ENCODE measurements at regions not wholly inside any gene's neighbourhood (a gene's known extent, or its start where the extent isn't known, plus 50 kb on each side); places are given as distances from the start of the nearest gene placed in this dataset.

DNA sequence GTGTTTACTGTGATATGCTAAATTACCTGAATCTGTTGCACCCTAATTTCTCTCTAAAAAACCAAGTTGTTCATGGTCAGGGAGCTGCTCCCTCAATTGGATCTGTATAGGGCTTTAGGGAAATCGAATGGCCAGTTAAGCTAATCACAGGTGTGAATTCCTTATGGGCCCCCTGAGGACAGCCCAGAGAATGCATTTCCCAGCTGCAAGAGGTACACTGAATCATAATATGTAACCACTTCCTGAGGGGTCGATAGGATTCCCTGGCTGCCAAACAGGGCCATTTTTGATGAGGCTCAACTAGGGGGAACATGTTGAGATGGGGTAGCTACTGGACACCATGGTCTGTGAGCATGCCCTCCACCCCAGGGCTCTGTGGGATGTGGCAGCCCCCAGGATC lies 478.6 kb downstream of the CCDC171 start:
- intact Hi-C loops (cut with DNase I, micrococcal nuclease): no loop called here
- no peak overlapping the region for H3K27ac Mint-ChIP-seq
- Histone ChIP-seq H3K4me1 (ENCODE audit: insufficient read depth, low read length) (no peaks in the 10 kb centered on the region), H3K27me3 (ENCODE audit: control insufficient read depth in 1 of 2, insufficient read depth in 2 of 2, low read length in 2 of 2) (no peaks in the 10 kb centered on the region), H3K4me3 (ENCODE audit: low read length) (no peak overlapping the region), H3K27ac (ENCODE audit: low read depth in 1 of 2, low read length in 2 of 2) (no peak overlapping the region), H3K36me3 (ENCODE audit: insufficient read depth, low read length) (no peaks in the 10 kb centered on the region), H3K9me3 (ENCODE audit: control insufficient read depth in 1 of 2, insufficient read depth in 1 of 2, low read length in 2 of 2) (peaks cover 0 to 12% of the 10 kb centered on the region in 2 experiments)
- no peaks in the 10 kb centered on the region for H3K27me3 Mint-ChIP-seq
- TF ChIP-seq, protein P1, sequence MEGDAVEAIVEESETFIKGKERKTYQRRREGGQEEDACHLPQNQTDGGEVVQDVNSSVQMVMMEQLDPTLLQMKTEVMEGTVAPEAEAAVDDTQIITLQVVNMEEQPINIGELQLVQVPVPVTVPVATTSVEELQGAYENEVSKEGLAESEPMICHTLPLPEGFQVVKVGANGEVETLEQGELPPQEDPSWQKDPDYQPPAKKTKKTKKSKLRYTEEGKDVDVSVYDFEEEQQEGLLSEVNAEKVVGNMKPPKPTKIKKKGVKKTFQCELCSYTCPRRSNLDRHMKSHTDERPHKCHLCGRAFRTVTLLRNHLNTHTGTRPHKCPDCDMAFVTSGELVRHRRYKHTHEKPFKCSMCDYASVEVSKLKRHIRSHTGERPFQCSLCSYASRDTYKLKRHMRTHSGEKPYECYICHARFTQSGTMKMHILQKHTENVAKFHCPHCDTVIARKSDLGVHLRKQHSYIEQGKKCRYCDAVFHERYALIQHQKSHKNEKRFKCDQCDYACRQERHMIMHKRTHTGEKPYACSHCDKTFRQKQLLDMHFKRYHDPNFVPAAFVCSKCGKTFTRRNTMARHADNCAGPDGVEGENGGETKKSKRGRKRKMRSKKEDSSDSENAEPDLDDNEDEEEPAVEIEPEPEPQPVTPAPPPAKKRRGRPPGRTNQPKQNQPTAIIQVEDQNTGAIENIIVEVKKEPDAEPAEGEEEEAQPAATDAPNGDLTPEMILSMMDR (IDR thresholded peaks at IDR 0.05): no peak
- peaks cover 3% of the 10 kb centered on the region for H3K9me3 Mint-ChIP-seq
- POLR2A ChIA-PET: no interaction called here
- no peak for DNase-seq
- CTCF ChIA-PET: no interaction called here
- H3K4me3 Mint-ChIP-seq: no peak overlapping the region
- ATAC-seq (ENCODE audit: poor library complexity): no peak
- H3K4me1 Mint-ChIP-seq (ENCODE audit: low read depth): no peaks in the 10 kb centered on the region
- no peaks in the 10 kb centered on the region for H3K36me3 Mint-ChIP-seq (ENCODE audit: low read depth)

DNA sequence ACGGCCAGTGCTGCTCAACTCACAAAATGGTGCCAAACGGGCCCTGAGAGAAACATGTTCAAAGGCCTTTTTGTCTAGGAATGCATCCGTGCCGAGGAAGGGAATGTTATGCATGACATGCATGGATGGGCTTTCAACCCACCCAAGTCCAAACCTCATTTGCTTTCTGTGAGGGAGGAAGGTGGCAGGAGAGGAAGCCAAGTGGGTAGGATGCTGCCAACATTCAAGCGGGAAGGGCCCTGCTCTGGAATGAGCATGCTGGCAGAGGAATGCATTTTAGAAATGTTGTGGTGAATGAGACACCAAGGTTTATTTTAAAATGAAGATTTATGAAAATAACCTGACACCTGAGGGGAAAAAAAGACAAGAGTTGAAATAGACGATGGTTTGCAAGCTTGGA lies 479.1 kb downstream of the CCDC171 start:
- ChIA-PET POLR2A (no interaction called here), CTCF (no interaction called here)
- Histone ChIP-seq H3K27me3 (ENCODE audit: control insufficient read depth in 1 of 2, insufficient read depth in 2 of 2, low read length in 2 of 2) (no peaks in the 10 kb centered on the region), H3K36me3 (ENCODE audit: insufficient read depth, low read length) (no peaks in the 10 kb centered on the region), H3K4me1 (ENCODE audit: insufficient read depth, low read length) (no peaks in the 10 kb centered on the region), H3K9me3 (ENCODE audit: control insufficient read depth in 1 of 2, insufficient read depth in 1 of 2, low read length in 2 of 2) (peaks cover 0 to 12% of the 10 kb centered on the region in 2 experiments), H3K4me3 (ENCODE audit: low read length) (no peak overlapping the region), H3K27ac (ENCODE audit: low read depth in 1 of 2, low read length in 2 of 2) (no peak overlapping the region)
- Mint-ChIP-seq H3K4me1 (ENCODE audit: low read depth) (no peaks in the 10 kb centered on the region), H3K27ac (no peak overlapping the region), H3K4me3 (no peak overlapping the region), H3K36me3 (ENCODE audit: low read depth) (no peaks in the 10 kb centered on the region), H3K27me3 (no peaks in the 10 kb centered on the region), H3K9me3 (peaks cover 3% of the 10 kb centered on the region)
- intact Hi-C loops (cut with DNase I, micrococcal nuclease): no loop called here
- DNase-seq: no peak
- ATAC-seq (ENCODE audit: poor library complexity): no peak
- TF ChIP-seq, protein P1 (IDR thresholded peaks at IDR 0.05): no peak

DNA sequence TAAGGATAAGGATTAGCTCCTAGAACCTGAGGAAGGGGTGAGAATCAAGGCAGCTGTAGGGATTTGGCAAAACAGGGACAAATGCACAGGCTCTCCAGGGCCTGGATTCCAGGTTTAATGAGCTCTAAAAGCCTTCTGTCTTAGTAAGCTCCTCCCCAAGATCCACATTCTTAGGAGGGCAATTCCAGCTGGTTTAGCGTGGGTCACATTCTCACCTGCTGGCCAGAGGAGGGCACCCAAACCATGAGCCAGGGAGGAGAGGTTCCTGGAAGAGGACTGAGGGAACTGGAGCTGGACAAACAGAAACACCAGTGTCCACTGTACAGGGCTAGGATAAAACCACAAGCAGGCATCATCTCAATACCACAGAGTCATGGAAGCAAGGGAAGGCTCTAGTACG lies 480.0 kb downstream of the CCDC171 start:
- Histone ChIP-seq H3K27me3 (ENCODE audit: control insufficient read depth in 1 of 2, insufficient read depth in 2 of 2, low read length in 2 of 2) (no peaks in the 10 kb centered on the region), H3K27ac (ENCODE audit: low read depth in 1 of 2, low read length in 2 of 2) (no peak overlapping the region), H3K4me1 (ENCODE audit: insufficient read depth, low read length) (no peaks in the 10 kb centered on the region), H3K9me3 (ENCODE audit: control insufficient read depth in 1 of 2, insufficient read depth in 1 of 2, low read length in 2 of 2) (peaks cover 0 to 12% of the 10 kb centered on the region in 2 experiments), H3K4me3 (ENCODE audit: low read length) (no peak overlapping the region), H3K36me3 (ENCODE audit: insufficient read depth, low read length) (no peaks in the 10 kb centered on the region)
- H3K4me1 Mint-ChIP-seq (ENCODE audit: low read depth): no peaks in the 10 kb centered on the region
- no peak for DNase-seq
- no peak overlapping the region for H3K27ac Mint-ChIP-seq
- no peak overlapping the region for H3K4me3 Mint-ChIP-seq
- intact Hi-C loops (cut with DNase I, micrococcal nuclease): no loop called here
- H3K27me3 Mint-ChIP-seq: no peaks in the 10 kb centered on the region
- H3K9me3 Mint-ChIP-seq: peaks cover 3% of the 10 kb centered on the region
- POLR2A ChIA-PET: no interaction called here
- CTCF ChIA-PET: no interaction called here
- TF ChIP-seq, protein P1 (IDR thresholded peaks at IDR 0.05): no peak
- no peaks in the 10 kb centered on the region for H3K36me3 Mint-ChIP-seq (ENCODE audit: low read depth)
- no peak for ATAC-seq (ENCODE audit: poor library complexity)

Data from CD4-positive, alpha-beta T cell (primary cell).